ENCODE measurements at regions not wholly inside any gene's neighbourhood (a gene's known extent, or its start where the extent isn't known, plus 50 kb on each side); places are given as distances from the start of the nearest gene placed in this dataset.

- Histone ChIP-seq H3K4me3 (IDR thresholded peaks at IDR 0.05; ENCODE audit: insufficient read depth, low read depth, low read length) (no peak overlapping the region), H4K20me1 (ENCODE audit: insufficient read depth) (no peaks in the 10 kb centered on the region), H3K9ac (no peak overlapping the region), H3K4me2 (no peak overlapping the region), H2AFZ (ENCODE audit: low read depth) (no peak overlapping the region), H3K36me3 (ENCODE audit: insufficient read depth) (no peaks in the 10 kb centered on the region), H3K27me3 (ENCODE audit: insufficient read depth, low read depth) (no peaks in the 10 kb centered on the region), H3K27ac (no peak overlapping the region), H3K4me1 (ENCODE audit: low read depth, poor library complexity, severe bottlenecking) (no peaks in the 10 kb centered on the region), H3K79me2 (ENCODE audit: insufficient read depth, low read depth) (no peaks in the 10 kb centered on the region)
- no peak for TF ChIP-seq CTCF (conservative IDR thresholded peaks at IDR 0.05; ENCODE audit: low read depth, low read length)
Measured at GRCh38 chr9:115924669-115924987, 229.0 kb upstream of the PAPPA start.

- H2AFZ ChIP-seq (ENCODE audit: low read depth): no peak overlapping the region
- H3K27me3 ChIP-seq (ENCODE audit: insufficient read depth, low read depth): no peaks in the 10 kb centered on the region
- H3K4me3 ChIP-seq (IDR thresholded peaks at IDR 0.05; ENCODE audit: insufficient read depth, low read depth, low read length): no peak overlapping the region
- no peaks in the 10 kb centered on the region for H3K36me3 ChIP-seq (ENCODE audit: insufficient read depth)
- no peak overlapping the region for H3K27ac ChIP-seq
- no peak overlapping the region for H3K9ac ChIP-seq
- no peaks in the 10 kb centered on the region for H4K20me1 ChIP-seq (ENCODE audit: insufficient read depth)
- H3K4me2 ChIP-seq: no peak overlapping the region
- no peaks in the 10 kb centered on the region for H3K79me2 ChIP-seq (ENCODE audit: insufficient read depth, low read depth)
- TF ChIP-seq CTCF (conservative IDR thresholded peaks at IDR 0.05; ENCODE audit: low read depth, low read length): no peak
- H3K4me1 ChIP-seq (ENCODE audit: low read depth, poor library complexity, severe bottlenecking): no peaks in the 10 kb centered on the region
Measured at GRCh38 chr9:115925424-115925823, 228.2 kb upstream of the PAPPA start.

GRCh38 chr9:115930472-115930871 lies 223.1 kb upstream of the PAPPA start:
- Histone ChIP-seq H3K9ac (no peak overlapping the region), H3K4me3 (IDR thresholded peaks at IDR 0.05; ENCODE audit: insufficient read depth, low read depth, low read length) (no peak overlapping the region), H4K20me1 (ENCODE audit: insufficient read depth) (no peaks in the 10 kb centered on the region), H3K27ac (no peak overlapping the region), H3K4me2 (no peak overlapping the region), H2AFZ (ENCODE audit: low read depth) (no peak overlapping the region), H3K27me3 (ENCODE audit: insufficient read depth, low read depth) (no peaks in the 10 kb centered on the region), H3K36me3 (ENCODE audit: insufficient read depth) (no peaks in the 10 kb centered on the region), H3K4me1 (ENCODE audit: low read depth, poor library complexity, severe bottlenecking) (no peaks in the 10 kb centered on the region), H3K79me2 (ENCODE audit: insufficient read depth, low read depth) (no peaks in the 10 kb centered on the region)
- no peak for TF ChIP-seq CTCF (conservative IDR thresholded peaks at IDR 0.05; ENCODE audit: low read depth, low read length)

- Histone ChIP-seq H3K4me2 (no peak overlapping the region), H4K20me1 (ENCODE audit: insufficient read depth) (no peaks in the 10 kb centered on the region), H3K27ac (no peak overlapping the region), H3K36me3 (ENCODE audit: insufficient read depth) (no peaks in the 10 kb centered on the region), H3K79me2 (ENCODE audit: insufficient read depth, low read depth) (no peaks in the 10 kb centered on the region), H3K4me3 (IDR thresholded peaks at IDR 0.05; ENCODE audit: insufficient read depth, low read depth, low read length) (no peak overlapping the region), H2AFZ (ENCODE audit: low read depth) (no peak overlapping the region), H3K9ac (no peak overlapping the region), H3K4me1 (ENCODE audit: low read depth, poor library complexity, severe bottlenecking) (no peaks in the 10 kb centered on the region), H3K27me3 (ENCODE audit: insufficient read depth, low read depth) (no peaks in the 10 kb centered on the region)
- TF ChIP-seq CTCF (conservative IDR thresholded peaks at IDR 0.05; ENCODE audit: low read depth, low read length): no peak
Measured at GRCh38 chr9:115938479-115938878, 215.1 kb upstream of the PAPPA start.
